ENCODE measurements at regions not wholly inside any gene's neighbourhood (a gene's known extent, or its start where the extent isn't known, plus 50 kb on each side); places are given as distances from the start of the nearest gene placed in this dataset.

- TF ChIP-seq CTCF (IDR thresholded peaks at IDR 0.05; ENCODE audit: low read depth, low read length), result no peak
- TF ChIP-seq EZH2phosphoT487 (IDR thresholded peaks at IDR 0.05; ENCODE audit: low read depth), result no peak
Observed at GRCh38 chr2:14713248-14713647, 80.7 kb downstream of the LRATD1 start.
